ENCODE measurements at regions not wholly inside any gene's neighbourhood (a gene's known extent, or its start where the extent isn't known, plus 50 kb on each side); places are given as distances from the start of the nearest gene placed in this dataset.

- TF ChIP-seq CTCF (IDR thresholded peaks at IDR 0.05) (no peak), POLR2A (IDR thresholded peaks at IDR 0.05) (no peak)
- H3K36me3 ChIP-seq: no peaks in the 10 kb centered on the region
- H3K4me3 ChIP-seq: no peak overlapping the region
- H3K27ac ChIP-seq: no peak overlapping the region
- 71% methylated on average over 1 of the region's 1 CpG for WGBS (ENCODE audit: insufficient coverage, low coverage, low lambda C conversion rate, missing lambda C conversion rate)
- intact Hi-C loops (cut with DNase I): no loop called here
- DNase-seq (no peak), ATAC-seq (no peak)
- H3K9me3 ChIP-seq: no peaks in the 10 kb centered on the region
- no peaks in the 10 kb centered on the region for H3K4me1 ChIP-seq
- no peaks in the 10 kb centered on the region for H3K27me3 ChIP-seq
Observed at GRCh38 chr2:155930312-155930711, 402.2 kb downstream of the NR4A2 start.

GRCh38 chr2:155917380-155917779 lies 415.1 kb downstream of the NR4A2 start:
- no peak for ATAC-seq
- TF ChIP-seq POLR2A (IDR thresholded peaks at IDR 0.05) (no peak), CTCF (IDR thresholded peaks at IDR 0.05) (no peak)
- H3K27me3 ChIP-seq: no peaks in the 10 kb centered on the region
- no peak overlapping the region for H3K4me3 ChIP-seq
- H3K9me3 ChIP-seq: no peaks in the 10 kb centered on the region
- intact Hi-C loops (cut with DNase I): no loop called here
- no peaks in the 10 kb centered on the region for H3K36me3 ChIP-seq
- DNase-seq: no peak
- H3K4me1 ChIP-seq: no peaks in the 10 kb centered on the region
- H3K27ac ChIP-seq: no peak overlapping the region
- WGBS (ENCODE audit: insufficient coverage, low coverage, low lambda C conversion rate, missing lambda C conversion rate): 86% methylated on average over 1 of the region's 1 CpG

DNA sequence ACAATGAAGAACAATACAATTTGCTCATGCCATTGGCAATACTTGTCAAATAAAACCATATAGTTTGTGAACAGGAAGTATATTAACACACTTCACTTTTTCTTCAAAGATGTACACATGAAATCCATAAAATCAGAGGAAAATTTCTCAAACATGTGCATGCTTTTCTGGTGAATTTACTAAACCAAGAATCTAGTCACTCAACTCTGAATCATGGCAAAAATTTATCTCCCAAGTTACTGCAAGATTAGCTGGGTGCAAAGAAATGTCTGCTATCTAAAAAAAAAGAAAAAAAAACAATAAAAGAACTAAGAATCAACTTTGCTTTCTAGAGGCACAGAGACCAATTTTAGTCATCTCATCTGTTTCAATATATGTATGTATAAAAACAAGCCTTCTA lies 419.2 kb downstream of the NR4A2 start:
- Histone ChIP-seq H3K4me3 (no peak overlapping the region), H3K4me1 (no peaks in the 10 kb centered on the region), H3K27me3 (no peaks in the 10 kb centered on the region), H3K9me3 (no peaks in the 10 kb centered on the region), H3K36me3 (no peaks in the 10 kb centered on the region), H3K27ac (no peak overlapping the region)
- TF ChIP-seq POLR2A (IDR thresholded peaks at IDR 0.05) (no peak), CTCF (IDR thresholded peaks at IDR 0.05) (no peak)
- ATAC-seq (no peak), DNase-seq (no peak)
- intact Hi-C loops (cut with DNase I): no loop called here

- no peaks in the 10 kb centered on the region for H3K4me1 ChIP-seq
- 53% methylated on average over 1 of the region's 1 CpG for WGBS (ENCODE audit: insufficient coverage, low coverage, low lambda C conversion rate, missing lambda C conversion rate)
- DNase-seq: no peak
- no peak for ATAC-seq
- H3K27me3 ChIP-seq: no peaks in the 10 kb centered on the region
- no peak for TF ChIP-seq POLR2A (IDR thresholded peaks at IDR 0.05)
- TF ChIP-seq CTCF (IDR thresholded peaks at IDR 0.05): no peak
- H3K36me3 ChIP-seq: no peaks in the 10 kb centered on the region
- intact Hi-C loops (cut with DNase I): no loop called here
- no peak overlapping the region for H3K4me3 ChIP-seq
- H3K27ac ChIP-seq: no peak overlapping the region
- H3K9me3 ChIP-seq: no peaks in the 10 kb centered on the region
Observed at GRCh38 chr2:155908567-155908966, 424.0 kb downstream of the NR4A2 start.

DNA sequence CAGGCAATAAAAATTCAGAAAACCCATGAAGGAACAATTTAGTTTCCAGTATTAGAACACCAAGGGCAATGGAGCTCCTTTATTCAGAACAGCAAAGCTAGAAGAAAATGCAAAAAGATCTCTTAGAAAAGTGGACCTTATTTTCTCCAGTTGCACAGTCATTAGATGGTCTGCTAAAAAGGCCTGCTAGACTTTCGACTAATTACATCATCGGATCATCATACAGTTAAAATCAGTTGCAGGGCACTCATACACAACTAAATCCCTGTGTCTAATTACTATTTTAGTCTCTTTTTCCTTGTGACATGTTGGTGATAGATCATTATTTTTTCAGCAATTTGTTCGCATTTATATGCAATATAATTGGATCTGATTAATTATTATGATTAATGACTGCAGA lies 425.3 kb downstream of the NR4A2 start:
- 90% methylated on average over 3 of the region's 3 CpGs for WGBS (ENCODE audit: insufficient coverage, low coverage, low lambda C conversion rate, missing lambda C conversion rate)
- no peaks in the 10 kb centered on the region for H3K36me3 ChIP-seq
- H3K27ac ChIP-seq: no peak overlapping the region
- TF ChIP-seq POLR2A (IDR thresholded peaks at IDR 0.05) (no peak), CTCF (IDR thresholded peaks at IDR 0.05) (no peak)
- intact Hi-C loops (cut with DNase I): no loop called here
- H3K4me3 ChIP-seq: no peak overlapping the region
- DNase-seq: no peak
- no peaks in the 10 kb centered on the region for H3K27me3 ChIP-seq
- no peaks in the 10 kb centered on the region for H3K9me3 ChIP-seq
- no peak for ATAC-seq
- H3K4me1 ChIP-seq: no peaks in the 10 kb centered on the region

Measured in right lobe of liver (tissue), 6 donors.